H1 (cell line): ENCODE measurements at regions not wholly inside any gene's neighbourhood (a gene's known extent, or its start where the extent isn't known, plus 50 kb on each side); places are given as distances from the start of the nearest gene placed in this dataset.
A peak's percentile ranks its signal among the peaks of the same experiment; 100 is the strongest.

Experiments
- CTCF ChIP-seq, 3 experiments: IDR thresholded peaks; 1 replicate in 2 of 3; 2 replicates in 1 of 3; pipeline versions ENCODE4 v1.5.1 to v1.6.1; 2011; ENCODE audit warnings: low read length in 3 of 3, mild to moderate bottlenecking in 3 of 3, inconsistent platforms in 2 of 3, low read depth in 1 of 3, moderate library complexity in 1 of 3; ENCODE audit not compliant: insufficient read depth in 1 of 3; ENCODE audit errors: control extremely low read depth in 1 of 3
- EGR1 ChIP-seq: IDR thresholded peaks from 2 replicates; pipeline ENCODE4 v1.6.1; 2011; ENCODE audit warnings: low read depth, low read length, borderline replicate concordance
- EP300 ChIP-seq, 2 experiments: IDR thresholded peaks; 1 replicate in 1 of 2; 2 replicates in 1 of 2; pipeline ENCODE4 v1.6.1; 2011 to 2012; ENCODE audit warnings: low read depth in 2 of 2, low read length in 2 of 2, mild to moderate bottlenecking in 2 of 2, borderline replicate concordance in 1 of 2, inconsistent platforms in 1 of 2, moderate library complexity in 1 of 2
- EZH2 ChIP-seq: fragments of 200-600 bp; sonication (generic); IDR thresholded peaks from 2 replicates; pipeline ENCODE4 v1.7.1; 2012; ENCODE audit warnings: low read depth, mild to moderate bottlenecking, moderate library complexity, low read length, inconsistent platforms; ENCODE audit not compliant: severe bottlenecking
- POLR2A ChIP-seq, 2 experiments: IDR thresholded peaks; 1 replicate in 1 of 2; 2 replicates in 1 of 2; pipeline ENCODE4 v1.6.1; 2011; ENCODE audit warnings: low read depth in 2 of 2, low read length in 2 of 2, mild to moderate bottlenecking in 2 of 2; ENCODE audit errors: control extremely low read depth in 1 of 2
- POLR2AphosphoS5 ChIP-seq: IDR thresholded peaks from 2 replicates; pipeline ENCODE4 v1.6.1; 2011; ENCODE audit warnings: low read depth, low read length
- RFX5 ChIP-seq: IDR thresholded peaks from 2 replicates; pipeline ENCODE4 v1.6.1; 2011; ENCODE audit warnings: low read depth, low read length, improper control_type of control experiment, borderline replicate concordance

GRCh38 chr10:29204070-29204800, 84.6 kb upstream of the LYZL1 start:
- TF ChIP-seq CTCF (IDR thresholded peaks at IDR 0.05; ENCODE audit: control extremely low read depth in 1 of 3, insufficient read depth in 1 of 3, low read depth in 1 of 3, low read length in 3 of 3) (no peak), EGR1 (no peak), EZH2 (no peak), EP300 (IDR thresholded peaks at IDR 0.05; ENCODE audit: borderline replicate concordance in 1 of 2, low read depth in 2 of 2, low read length in 2 of 2) (no peak), POLR2AphosphoS5 (no peak), POLR2A (IDR thresholded peaks at IDR 0.05; ENCODE audit: control extremely low read depth in 1 of 2, low read depth in 2 of 2, low read length in 2 of 2) (0 out of 3 replicates have a peak, but pooled peaks of 1 of the 2 experiments have one; percentile 27), RFX5 (no peak)
